GM18526 (cell line): ENCODE measurements at regions not wholly inside any gene's neighbourhood (a gene's known extent, or its start where the extent isn't known, plus 50 kb on each side); places are given as distances from the start of the nearest gene placed in this dataset.

Experiments used
- POLR2A ChIP-seq: IDR thresholded peaks from 3 replicates; pipeline ENCODE4 v1.6.1; 2011; ENCODE audit not compliant: insufficient read length; ENCODE audit errors: extremely low read depth

- TF ChIP-seq POLR2A: no peak
These were observed 743.4 kb downstream of the UQCRFS1 start for GRCh38 chr19:28469544-28469943.

GRCh38 chr19:28468701-28469459 lies 744.1 kb downstream of the UQCRFS1 start:
- TF ChIP-seq POLR2A: no peak

GRCh38 chr19:28466107-28467045 lies 746.6 kb downstream of the UQCRFS1 start:
- no peak for TF ChIP-seq POLR2A

GRCh38 chr19:28465371-28466086 lies 747.4 kb downstream of the UQCRFS1 start:
- no peak for TF ChIP-seq POLR2A

GRCh38 chr19:28463493-28464053 lies 749.4 kb downstream of the UQCRFS1 start:
- no peak for TF ChIP-seq POLR2A

GRCh38 chr19:28457620-28458019 lies 755.3 kb downstream of the UQCRFS1 start:
- TF ChIP-seq POLR2A: no peak

- TF ChIP-seq POLR2A: no peak
These were observed 756.1 kb downstream of the UQCRFS1 start for GRCh38 chr19:28456708-28457320.

- no peak for TF ChIP-seq POLR2A
These were observed 756.7 kb downstream of the UQCRFS1 start for GRCh38 chr19:28456252-28456651.

- TF ChIP-seq POLR2A: no peak
These were observed 758.9 kb downstream of the UQCRFS1 start for GRCh38 chr19:28454083-28454482.

- TF ChIP-seq POLR2A: no peak
These were observed 759.5 kb downstream of the UQCRFS1 start for GRCh38 chr19:28453420-28453819.

- TF ChIP-seq POLR2A: no peak
These were observed 763.1 kb downstream of the UQCRFS1 start for GRCh38 chr19:28449803-28450202.

- TF ChIP-seq POLR2A: no peak
These were observed 766.4 kb downstream of the UQCRFS1 start for GRCh38 chr19:28446511-28446910.

- TF ChIP-seq POLR2A: no peak
These were observed 767.1 kb downstream of the UQCRFS1 start for GRCh38 chr19:28445826-28446225.

GRCh38 chr19:28444362-28444761 lies 768.6 kb downstream of the UQCRFS1 start:
- TF ChIP-seq POLR2A: no peak

GRCh38 chr19:28443361-28443760 lies 769.6 kb downstream of the UQCRFS1 start:
- TF ChIP-seq POLR2A: no peak
